NCI-H2171 (cell line): ENCODE measurements at regions not wholly inside any gene's neighbourhood (a gene's known extent, or its start where the extent isn't known, plus 50 kb on each side); places are given as distances from the start of the nearest gene placed in this dataset.

ENCODE experiments used
- DNase-seq: peaks from one replicate; lab custom pipeline; 2025; lab: John Stamatoyannopoulos, UW

DNA sequence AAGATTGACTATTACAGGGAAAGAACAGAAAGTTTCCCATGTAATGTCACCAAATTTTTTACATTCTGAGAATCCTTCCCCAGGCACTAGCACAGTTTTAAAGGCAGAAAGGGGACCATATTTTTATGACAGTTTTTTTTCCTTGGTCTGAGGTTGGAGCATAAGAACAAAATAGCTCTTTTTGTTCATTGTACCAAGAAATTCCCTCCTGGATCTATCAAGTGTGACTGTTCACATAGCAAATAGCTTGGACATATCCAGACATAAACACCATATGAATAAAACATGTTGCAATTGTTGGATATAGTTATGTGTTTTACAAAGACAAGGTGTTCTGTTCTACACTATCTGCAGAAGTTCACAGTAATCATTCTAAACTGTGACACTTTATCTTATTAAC, 182.4 kb upstream of the ADGRL2 start:
- DNase-seq = no peak

DNA sequence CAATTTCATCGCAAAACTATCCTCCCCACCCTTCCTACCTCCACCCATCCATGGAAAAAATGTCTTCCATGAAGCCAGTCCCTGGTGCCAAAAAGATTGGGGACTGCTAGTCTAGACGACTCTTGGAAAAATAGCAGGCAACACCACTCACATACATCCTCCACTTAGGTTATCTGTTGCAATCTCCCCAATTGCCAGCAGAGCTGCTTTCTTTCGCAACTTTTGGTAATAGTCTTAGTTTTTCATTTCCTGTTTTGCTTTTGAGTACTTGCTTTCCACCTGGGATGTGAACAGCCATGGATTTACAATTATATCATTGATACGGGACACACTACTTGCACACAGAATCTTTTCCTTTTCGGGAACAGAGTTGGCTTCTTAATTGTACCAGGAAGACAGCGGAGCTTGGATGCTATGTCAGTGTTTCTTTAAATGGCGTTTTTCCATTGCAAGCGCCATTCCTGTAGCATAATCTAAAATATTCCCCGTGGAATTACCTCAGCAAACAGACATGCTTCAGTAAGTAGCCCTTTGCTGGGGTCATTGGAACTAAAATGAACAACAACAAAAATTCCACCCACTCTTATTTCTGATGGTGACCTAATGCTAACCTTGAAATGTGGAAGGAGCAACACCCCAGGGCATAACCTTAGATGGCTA, 183.3 kb upstream of the ADGRL2 start:
- DNase-seq = no peak

DNA sequence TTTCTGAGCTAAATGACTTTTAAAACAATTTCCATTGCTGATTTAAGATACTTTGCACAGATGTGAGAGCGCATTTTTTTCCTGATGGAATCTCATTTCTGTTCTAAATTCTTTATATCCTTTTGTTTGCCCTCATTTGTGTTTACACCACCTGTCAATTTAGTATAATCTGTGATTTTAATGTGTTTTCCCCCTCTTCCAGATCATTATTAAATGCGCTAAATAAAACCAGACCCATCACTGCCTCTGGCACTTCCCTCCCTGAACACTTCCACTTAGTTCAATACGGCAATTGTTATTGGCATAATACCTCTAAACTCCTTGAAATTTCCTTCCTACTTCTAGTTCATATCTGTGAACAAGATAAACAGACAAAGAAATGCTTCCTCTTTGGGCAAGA, 186.9 kb upstream of the ADGRL2 start:
- DNase-seq = no peak

DNA sequence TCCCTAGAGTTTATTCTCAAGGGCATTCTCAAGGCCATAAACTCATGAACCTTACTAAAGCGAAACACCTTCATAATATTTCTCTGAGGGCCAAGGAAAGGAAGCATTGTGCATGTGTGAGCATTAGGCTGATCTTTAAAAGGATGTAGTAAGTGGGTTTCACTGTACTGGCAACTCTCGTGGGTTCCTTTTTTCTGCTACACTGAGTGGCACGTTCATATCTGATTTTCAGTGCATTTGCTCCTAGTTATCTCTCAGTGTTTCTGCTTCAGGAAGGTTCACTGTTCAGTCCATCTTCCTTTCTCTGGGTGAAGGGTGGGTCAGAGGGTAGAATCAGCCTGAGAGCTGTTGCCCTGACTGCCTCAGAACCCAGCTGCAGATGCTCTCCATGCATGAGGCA, 192.8 kb upstream of the ADGRL2 start:
- no peak for DNase-seq

DNA sequence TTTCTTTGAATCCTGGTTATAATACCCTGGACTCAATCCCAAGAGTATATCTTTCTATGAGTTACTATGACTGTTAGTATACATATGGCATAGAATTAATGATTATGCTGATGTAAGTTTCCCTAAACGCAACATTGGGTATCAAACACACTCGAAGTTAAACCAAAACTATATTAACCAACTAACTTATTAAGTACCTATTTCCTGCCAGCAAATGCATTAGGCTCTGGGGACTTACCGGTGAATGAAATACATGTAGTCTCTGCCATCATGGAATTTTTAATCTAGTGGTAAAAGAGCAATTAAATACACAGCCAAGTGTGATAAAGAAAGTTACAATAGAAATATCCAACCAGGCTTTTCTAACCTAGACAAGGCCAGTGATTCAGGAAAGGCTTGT, 193.6 kb upstream of the ADGRL2 start:
- no peak for DNase-seq

GRCh38 chr1:81606656-81607055, 194.1 kb upstream of the ADGRL2 start:
- no peak for DNase-seq

GRCh38 chr1:81605023-81605422, 195.7 kb upstream of the ADGRL2 start:
- DNase-seq = no peak

DNA sequence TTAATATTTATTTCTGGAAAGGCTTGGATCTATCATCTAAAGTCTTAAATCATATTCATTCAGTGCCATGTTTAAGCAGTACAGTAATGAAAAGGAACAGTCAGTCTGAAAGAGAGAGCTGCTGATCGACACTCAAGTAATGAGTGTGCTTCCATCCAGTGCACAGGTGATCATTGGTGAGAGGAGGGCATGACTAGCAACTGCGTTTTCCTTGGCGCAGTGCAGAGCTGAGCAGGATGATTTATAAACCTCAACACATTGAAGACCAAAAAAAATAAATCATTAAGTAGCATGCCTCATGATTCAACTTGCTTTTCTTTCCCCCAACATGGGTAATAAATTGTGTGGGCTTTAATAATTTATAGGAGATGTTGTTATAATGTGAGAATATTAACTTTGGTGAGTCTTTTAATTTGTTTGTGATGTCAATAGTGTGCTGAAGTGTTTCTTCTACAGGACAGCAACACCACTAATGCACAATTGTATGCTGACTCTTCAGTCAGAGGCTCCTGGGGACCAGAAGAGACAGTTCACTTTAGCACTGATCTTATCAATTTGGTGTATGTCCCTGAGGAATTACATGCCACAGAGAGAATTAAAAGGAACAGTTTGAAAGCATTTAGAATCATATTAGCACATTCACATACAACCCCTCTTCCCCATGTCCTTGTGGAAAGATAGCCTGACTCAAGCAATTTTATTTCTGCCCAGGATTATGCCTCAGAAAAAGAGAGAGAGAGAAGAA, 199.7 kb upstream of the ADGRL2 start:
- DNase-seq = no peak

- no peak for DNase-seq
These were observed 200.4 kb upstream of the ADGRL2 start for GRCh38 chr1:81600363-81600762.

DNA sequence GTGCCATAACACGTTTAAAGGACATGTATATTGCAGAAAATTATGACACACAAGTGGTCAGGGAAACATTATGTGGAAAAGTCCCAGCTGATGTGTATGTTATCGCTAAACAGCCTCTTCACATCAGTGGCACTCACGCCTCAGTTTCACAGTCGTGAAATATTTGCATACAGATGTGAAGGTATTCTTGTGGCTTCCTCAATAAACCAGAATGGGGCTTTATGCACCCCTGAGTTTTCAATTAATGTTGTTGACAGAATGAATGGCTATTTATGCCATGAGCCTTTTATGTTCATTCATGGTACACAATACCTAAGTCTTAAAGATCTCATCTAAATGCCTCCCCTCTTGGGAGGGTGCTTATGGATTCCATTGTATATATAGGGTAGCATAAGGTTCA, 202.1 kb upstream of the ADGRL2 start:
- DNase-seq = no peak

- DNase-seq = no peak
These were observed 202.9 kb upstream of the ADGRL2 start for GRCh38 chr1:81597720-81598426.

- no peak for DNase-seq
These were observed 204.4 kb upstream of the ADGRL2 start for GRCh38 chr1:81596341-81596740.

DNA sequence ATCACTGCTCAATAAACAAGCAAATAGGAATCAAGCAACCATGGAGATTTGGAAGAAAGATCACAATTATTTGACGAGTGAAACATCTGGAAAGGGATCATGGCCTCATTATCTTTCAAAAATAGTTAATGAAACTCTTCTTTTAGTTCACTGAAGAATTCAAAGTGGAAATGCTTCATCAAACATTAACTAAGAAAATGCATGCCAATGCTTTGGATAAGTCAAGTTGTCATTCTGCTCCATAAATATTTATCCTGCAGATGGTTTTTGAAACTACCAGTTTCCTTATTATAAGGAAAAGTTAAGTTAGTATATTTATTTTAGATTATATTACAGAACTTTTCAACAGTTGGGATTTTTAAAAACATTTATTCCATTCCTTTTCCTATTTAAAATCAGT, 206.5 kb upstream of the ADGRL2 start:
- DNase-seq = no peak

GRCh38 chr1:81592233-81592632, 208.5 kb upstream of the ADGRL2 start:
- DNase-seq = no peak

DNA sequence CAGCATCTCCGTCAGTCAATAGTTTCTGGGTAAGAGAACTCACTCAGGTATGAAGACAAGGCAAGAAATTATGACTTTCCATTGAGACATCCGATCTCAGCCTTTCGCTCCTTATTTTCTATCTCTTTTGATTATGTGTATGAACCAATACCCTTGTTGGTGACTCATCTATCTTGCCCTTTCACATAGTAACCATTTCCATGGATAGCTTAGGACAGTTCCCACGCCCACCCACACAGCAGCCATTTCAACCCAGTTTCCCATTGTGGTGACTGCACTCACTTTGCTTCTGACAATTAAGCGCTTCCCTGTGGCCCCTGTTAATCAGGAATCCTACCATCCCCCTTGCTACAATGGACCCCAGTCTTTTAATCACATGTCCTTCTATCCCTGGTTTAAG, 210.6 kb upstream of the ADGRL2 start:
- DNase-seq = no peak

- no peak for DNase-seq
These were observed 212.6 kb upstream of the ADGRL2 start for GRCh38 chr1:81588149-81588548.

- no peak for DNase-seq
These were observed 213.3 kb upstream of the ADGRL2 start for GRCh38 chr1:81587426-81587825.

GRCh38 chr1:81585371-81585770, 215.4 kb upstream of the ADGRL2 start:
- no peak for DNase-seq

DNA sequence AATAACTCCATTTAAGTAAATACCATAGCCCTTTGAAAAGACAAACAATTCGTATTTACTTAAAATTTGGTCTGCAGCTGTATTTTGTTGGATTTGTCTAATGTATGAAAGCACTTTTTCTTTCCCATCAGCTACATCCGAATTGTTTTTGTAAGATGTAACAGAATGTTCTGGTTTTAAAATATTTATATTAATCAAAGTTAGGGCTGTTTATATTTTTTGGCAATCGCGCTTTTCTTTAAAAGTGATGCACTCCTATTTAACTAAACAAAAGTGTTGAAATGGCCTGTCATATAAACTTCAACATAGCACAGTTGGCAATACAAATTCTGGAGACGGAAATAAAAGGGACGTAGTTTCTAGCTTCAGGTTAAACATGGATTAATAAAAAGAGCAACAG, 216.3 kb upstream of the ADGRL2 start:
- no peak for DNase-seq

DNA sequence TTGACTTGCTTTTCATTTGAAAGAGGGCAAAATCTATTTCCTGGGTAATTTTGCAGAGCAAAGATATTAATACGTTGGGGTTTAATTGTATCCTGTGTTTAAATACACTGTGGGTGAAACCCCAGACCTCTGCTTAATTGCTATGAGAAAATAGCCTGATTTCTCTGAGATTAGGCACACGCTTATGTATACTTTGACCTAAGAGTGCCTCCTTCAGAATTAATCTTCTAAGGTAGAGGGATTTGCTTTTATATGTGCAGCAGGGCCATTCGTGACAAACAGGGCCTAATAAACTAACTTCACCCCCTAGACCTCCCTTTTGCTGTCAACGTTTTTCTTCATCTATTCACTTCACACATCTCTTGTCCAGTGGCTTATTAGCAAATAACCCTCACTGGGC, 216.9 kb upstream of the ADGRL2 start:
- DNase-seq = no peak

- DNase-seq = no peak
These were observed 218.2 kb upstream of the ADGRL2 start for GRCh38 chr1:81582467-81582986.

DNA sequence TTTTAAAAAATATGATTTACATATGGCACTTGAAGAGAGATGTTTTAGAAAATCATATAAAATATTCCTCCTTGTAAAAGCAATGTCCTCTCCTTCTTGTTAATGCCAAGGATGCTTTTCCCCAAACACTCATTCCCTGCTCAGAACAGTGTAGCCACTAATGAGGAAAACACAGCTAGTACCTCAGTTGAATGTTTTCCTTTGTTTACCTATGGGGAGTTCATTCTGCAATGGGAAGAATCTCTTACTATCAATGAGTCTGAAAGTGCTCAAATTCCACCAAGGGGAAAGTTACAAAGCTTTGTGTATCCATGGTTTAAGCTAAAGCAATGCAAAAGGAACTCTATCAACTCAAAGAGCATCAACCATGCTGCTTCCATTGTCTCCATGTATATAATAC, 221.9 kb upstream of the ADGRL2 start:
- DNase-seq = no peak
